HG02759 (cell line): ENCODE measurements at regions not wholly inside any gene's neighbourhood (a gene's known extent, or its start where the extent isn't known, plus 50 kb on each side); places are given as distances from the start of the nearest gene placed in this dataset.
"Not testable (repeated sequence)": the region's sequence is repeated elsewhere in the genome, so short reads cannot be mapped to it uniquely, and the experiment has no call there.

Experiments used
- ATAC-seq: cut with Tn5 transposase; IDR thresholded peaks from one replicate; pipeline ENCODE4 v1.9.1; 2021; ENCODE audit warnings: mild to moderate bottlenecking, moderate library complexity; ENCODE audit not compliant: unreplicated experiment

DNA sequence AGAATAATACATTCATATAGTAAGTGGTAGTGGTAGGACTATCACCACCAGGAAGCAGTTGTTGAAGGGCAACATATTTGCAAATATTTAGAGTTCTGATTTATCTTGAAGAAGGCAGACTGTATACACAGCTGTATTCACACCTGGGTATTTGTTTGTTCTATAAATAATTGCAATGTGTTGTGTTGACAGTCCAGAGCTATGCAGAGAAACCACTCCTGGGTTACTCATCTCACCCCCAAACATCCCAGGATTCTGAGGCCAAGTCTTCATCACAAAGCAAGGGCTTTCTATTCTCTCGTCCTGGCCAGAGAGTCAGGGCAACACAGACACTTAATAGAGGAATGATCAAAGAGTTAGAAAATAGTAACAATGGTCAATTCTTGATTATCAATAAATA lies 102.1 kb upstream of the FAT3 start:
- no peak for ATAC-seq

DNA sequence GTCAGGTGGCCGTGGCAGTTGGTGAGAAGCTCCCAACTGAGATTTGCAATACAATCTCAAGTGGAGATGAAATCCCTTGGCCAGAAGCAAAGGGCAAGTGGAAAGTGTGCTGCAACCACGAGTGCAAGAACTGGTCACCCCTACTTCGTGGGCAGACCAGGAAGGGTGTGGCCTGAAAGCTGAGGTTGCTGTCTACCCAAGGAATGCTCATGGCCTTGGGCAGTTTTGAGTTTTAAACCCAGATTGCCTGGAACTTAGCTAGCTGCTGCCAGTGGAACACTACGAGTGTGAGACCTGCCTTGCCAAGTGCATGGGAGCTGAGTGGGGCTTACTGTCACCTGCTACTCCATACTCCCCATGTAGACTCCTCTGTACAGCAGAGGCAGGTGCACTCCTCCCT lies 113.3 kb upstream of the FAT3 start:
- ATAC-seq: no peak

GRCh38 chr11:92109466-92109865 lies 115.2 kb upstream of the FAT3 start:
- ATAC-seq: no peak

GRCh38 chr11:92107331-92107730 lies 117.3 kb upstream of the FAT3 start:
- ATAC-seq: no peak

GRCh38 chr11:92104349-92104748 lies 120.3 kb upstream of the FAT3 start:
- ATAC-seq: no peak

- ATAC-seq: no peak
Measured at GRCh38 chr11:92101920-92102319, 122.7 kb upstream of the FAT3 start.

DNA sequence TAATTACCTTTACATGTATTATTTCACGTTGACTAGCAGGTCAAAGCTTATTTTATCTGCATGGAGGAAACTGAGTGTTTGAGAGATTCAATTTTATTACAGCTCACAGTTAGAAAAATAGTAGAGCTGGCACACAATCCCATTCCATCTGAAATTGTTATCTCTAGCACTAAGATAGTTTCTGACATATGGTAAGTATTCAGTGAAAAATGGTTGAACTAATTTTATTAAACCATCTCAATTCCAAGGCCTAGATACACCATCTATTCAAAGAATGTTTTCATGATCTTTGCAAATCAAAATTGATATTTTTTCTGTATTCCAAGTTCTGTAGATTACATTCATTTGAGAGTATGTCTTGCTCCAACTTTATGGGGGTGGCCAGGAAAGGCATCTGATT lies 125.4 kb upstream of the FAT3 start:
- ATAC-seq: no peak

- ATAC-seq: no peak
Measured at GRCh38 chr11:92098172-92098571, 126.4 kb upstream of the FAT3 start.

DNA sequence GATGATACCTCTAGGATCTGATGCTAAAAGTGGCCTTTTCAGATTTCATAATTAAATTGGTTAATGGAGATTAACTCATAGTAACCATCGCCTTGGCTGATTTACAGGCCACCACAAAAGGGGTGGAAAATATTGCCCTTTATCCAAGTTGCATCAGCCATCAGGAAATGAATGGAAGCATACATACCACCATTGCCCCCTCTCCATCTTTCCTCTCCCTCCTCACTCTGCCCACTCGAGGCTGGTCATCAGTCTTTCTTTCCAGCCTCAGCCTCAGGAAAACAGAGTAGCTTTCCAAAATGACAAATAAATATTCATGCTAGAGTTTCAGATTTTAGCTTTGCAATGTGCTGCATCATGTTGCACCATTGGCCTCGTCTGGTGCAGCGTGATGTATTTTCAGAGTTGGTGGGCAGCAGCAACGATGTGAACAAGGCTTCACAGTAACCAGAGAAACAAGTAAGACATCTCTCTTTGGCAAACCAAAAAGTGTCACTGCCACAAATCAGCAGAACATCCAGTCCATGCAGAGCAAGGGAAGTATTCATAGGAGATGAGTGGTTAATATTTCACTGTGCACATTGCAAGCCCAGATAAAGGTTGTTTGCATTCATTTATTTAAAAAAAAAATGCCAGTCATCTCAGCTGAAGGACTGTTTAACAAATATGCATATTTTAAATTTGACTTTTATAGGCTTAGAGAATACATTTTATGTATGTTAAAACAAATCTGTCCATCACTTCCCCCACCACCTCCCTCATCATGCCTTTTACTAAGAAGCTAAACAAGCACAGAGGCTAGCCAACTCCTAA lies 136.7 kb upstream of the FAT3 start:
- ATAC-seq: no peak

- ATAC-seq: no peak
Measured at GRCh38 chr11:92083123-92083522, 141.5 kb upstream of the FAT3 start.

DNA sequence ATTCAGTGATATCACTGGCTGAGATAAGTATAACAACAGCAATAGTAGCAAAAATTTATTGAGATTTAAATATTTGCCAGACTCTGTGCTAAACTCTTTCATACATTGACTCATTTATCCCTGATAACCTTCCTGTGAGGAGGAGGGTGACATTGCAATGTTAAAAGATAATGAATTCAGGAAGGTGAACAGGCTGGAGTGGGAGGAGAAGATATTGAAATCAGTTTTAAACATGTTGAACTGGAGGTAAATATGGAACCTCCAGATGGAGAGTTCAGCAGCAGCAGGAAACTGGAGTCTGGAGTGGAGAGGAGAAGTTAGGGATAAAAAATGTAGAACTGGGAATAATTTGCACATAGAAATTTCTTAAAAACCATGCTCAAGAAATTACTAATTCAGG lies 142.0 kb upstream of the FAT3 start:
- ATAC-seq: no peak

GRCh38 chr11:92074498-92074897 lies 150.1 kb upstream of the FAT3 start:
- ATAC-seq: not testable (repeated sequence)

- ATAC-seq: no peak
Measured at GRCh38 chr11:92071660-92072059, 153.0 kb upstream of the FAT3 start.

GRCh38 chr11:92070026-92070889 lies 154.4 kb upstream of the FAT3 start:
- no peak for ATAC-seq

GRCh38 chr11:92067016-92067415 lies 157.6 kb upstream of the FAT3 start:
- no peak for ATAC-seq

GRCh38 chr11:92061456-92062062 lies 163.1 kb upstream of the FAT3 start:
- ATAC-seq: no peak

DNA sequence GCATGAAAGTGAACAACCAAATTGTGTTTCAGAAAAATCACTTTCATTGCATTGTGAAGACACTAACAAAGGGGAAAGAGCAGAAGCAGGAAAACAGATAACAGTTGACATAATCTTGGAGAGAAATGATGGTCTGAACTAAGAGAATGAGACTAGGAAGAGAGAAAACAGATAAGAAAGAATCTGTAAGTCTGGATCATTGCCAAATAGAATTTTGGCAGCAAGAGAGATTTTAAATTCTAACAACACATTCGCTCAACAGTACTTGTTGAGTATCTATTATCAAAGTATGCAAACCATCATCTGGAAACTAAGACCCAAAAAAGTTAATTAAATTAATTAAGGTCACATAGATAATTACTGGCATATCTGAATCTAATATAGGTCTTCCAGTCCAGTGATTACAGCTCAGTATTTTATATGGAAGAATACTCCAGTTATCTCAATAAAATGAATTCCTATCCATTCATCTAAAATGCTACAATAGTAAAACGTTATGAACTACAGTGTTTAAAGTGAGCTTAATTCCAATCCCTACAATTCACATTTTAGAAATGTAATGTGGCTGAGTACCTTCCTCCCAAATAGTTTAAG lies 166.7 kb upstream of the FAT3 start:
- no peak for ATAC-seq

- ATAC-seq: no peak
Measured at GRCh38 chr11:92053216-92053615, 171.4 kb upstream of the FAT3 start.

- ATAC-seq: no peak
Measured at GRCh38 chr11:92050305-92050704, 174.3 kb upstream of the FAT3 start.

DNA sequence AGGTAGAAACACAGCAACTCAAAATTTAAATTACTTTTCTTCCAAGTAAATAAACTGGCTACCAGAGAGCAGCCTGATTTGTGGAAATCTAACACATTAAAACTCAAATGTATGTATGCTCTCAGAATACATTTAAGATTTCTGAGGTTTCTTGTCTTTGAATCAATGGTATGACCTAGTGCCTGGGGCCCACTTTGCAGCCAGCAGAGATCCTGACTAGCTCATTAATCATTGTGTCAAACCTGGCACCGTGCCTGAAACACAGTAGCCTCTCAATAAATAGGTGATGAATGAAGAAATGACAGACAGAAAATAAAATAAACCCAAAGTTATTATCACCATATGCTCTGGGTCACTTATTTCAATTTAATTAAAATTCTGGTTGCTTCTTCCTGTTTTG lies 176.2 kb upstream of the FAT3 start:
- no peak for ATAC-seq

- ATAC-seq: no peak
Measured at GRCh38 chr11:92046103-92046502, 178.5 kb upstream of the FAT3 start.
